ENCODE measurements at regions not wholly inside any gene's neighbourhood (a gene's known extent, or its start where the extent isn't known, plus 50 kb on each side); places are given as distances from the start of the nearest gene placed in this dataset.

- no peak for FAIRE-seq
- DNase-seq (ENCODE audit: insufficient read length, low spot score), result no peak
- no peak for TF ChIP-seq CTCF (IDR thresholded peaks at IDR 0.05; ENCODE audit: insufficient read depth, missing control alignments)
These were observed 70.2 kb upstream of the KIF26B start for GRCh38 chr1:245084551-245084950.

- DNase-seq (ENCODE audit: insufficient read length, low spot score) (no peak), FAIRE-seq (peak; percentile 35)
- peak; percentile 76 for TF ChIP-seq CTCF (IDR thresholded peaks at IDR 0.05; ENCODE audit: insufficient read depth, missing control alignments)
These were observed 75.7 kb upstream of the KIF26B start for GRCh38 chr1:245079021-245079609.

GRCh38 chr1:245074898-245075297, 79.9 kb upstream of the KIF26B start:
- TF ChIP-seq CTCF (IDR thresholded peaks at IDR 0.05; ENCODE audit: insufficient read depth, missing control alignments), result no peak
- DNase-seq (ENCODE audit: insufficient read length, low spot score), result no peak
- peak; percentile 91 for FAIRE-seq

- no peak for TF ChIP-seq CTCF (IDR thresholded peaks at IDR 0.05; ENCODE audit: insufficient read depth, missing control alignments)
- FAIRE-seq (no peak), DNase-seq (ENCODE audit: insufficient read length, low spot score) (no peak)
These were observed 80.5 kb upstream of the KIF26B start for GRCh38 chr1:245074232-245074747.

- DNase-seq (ENCODE audit: insufficient read length, low spot score), result no peak
- FAIRE-seq, result peak; percentile 55
- no peak for TF ChIP-seq CTCF (IDR thresholded peaks at IDR 0.05; ENCODE audit: insufficient read depth, missing control alignments)
These were observed 83.8 kb upstream of the KIF26B start for GRCh38 chr1:245070836-245071615.

GRCh38 chr1:245067257-245067656, 87.5 kb upstream of the KIF26B start:
- DNase-seq (ENCODE audit: insufficient read length, low spot score) (no peak), FAIRE-seq (no peak)
- no peak for TF ChIP-seq CTCF (IDR thresholded peaks at IDR 0.05; ENCODE audit: insufficient read depth, missing control alignments)
